MG63 (cell line): ENCODE measurements at regions not wholly inside any gene's neighbourhood (a gene's known extent, or its start where the extent isn't known, plus 50 kb on each side); places are given as distances from the start of the nearest gene placed in this dataset.

Source experiments
- DNase-seq: peaks from one replicate; pipeline ENCODE4 v3.0.0-alpha.2; 2020
- H3K27me3 ChIP-seq: fragments of 250-450 bp; sonication (Bioruptor Pico); 2 replicates; pipeline ENCODE4 v1.5.1; 2020; ENCODE audit warnings: mild to moderate bottlenecking, moderate library complexity
- H3K36me3 ChIP-seq: fragments of 250-450 bp; sonication (Bioruptor Pico); 2 replicates; pipeline ENCODE4 v1.5.1; 2020; ENCODE audit warnings: mild to moderate bottlenecking, moderate library complexity
- H3K4me3 ChIP-seq: fragments of 250-450 bp; sonication (Bioruptor Pico); 2 replicates; pipeline ENCODE4 v1.5.1; 2020; ENCODE audit warnings: mild to moderate bottlenecking, moderate library complexity
- H3K9me3 ChIP-seq: fragments of 250-450 bp; sonication (Bioruptor Pico); 2 replicates; pipeline ENCODE4 v1.5.1; 2020; ENCODE audit warnings: mild to moderate bottlenecking, moderate library complexity

DNA sequence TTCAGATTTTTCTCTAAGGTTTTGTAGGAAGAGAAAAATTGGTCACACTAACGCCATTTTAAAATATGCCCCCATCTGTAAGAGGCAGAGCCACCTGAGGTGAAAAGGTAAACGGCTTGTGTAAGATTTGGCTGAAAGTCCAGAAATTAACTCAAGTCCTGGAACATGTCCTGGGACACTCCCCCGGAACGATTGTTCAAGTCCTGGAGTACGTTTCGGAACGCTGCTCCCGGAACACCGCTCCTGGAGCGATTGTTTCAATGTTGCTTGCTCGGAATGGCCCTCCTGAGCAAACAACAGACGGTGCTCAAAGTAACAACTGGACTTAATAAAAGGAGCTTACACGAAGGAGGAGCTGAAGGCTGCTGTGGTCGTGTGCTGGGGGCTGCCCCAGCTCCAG lies 796.5 kb upstream of the SLIT2 start:
- no peak for DNase-seq

DNA sequence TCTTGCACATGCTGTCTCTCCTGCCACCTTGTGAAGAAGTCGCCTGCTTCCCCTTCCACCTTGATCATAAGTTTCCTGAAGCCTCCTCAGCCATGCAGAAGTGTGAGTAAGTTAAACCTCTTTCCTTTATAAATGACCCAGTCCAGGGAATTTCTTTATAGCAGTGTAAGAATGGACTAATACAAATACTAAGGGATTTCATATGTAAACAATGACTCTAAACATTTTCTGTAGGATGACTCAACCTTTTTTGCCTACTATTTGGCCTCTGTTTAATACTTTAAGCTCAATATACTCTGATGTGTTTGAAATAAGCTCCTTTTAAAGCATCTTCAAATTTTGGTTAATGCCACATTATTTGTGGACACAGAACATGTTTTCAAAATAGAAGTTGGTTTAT lies 813.5 kb upstream of the SLIT2 start:
- DNase-seq: no peak
- Histone ChIP-seq H3K36me3 (no peaks in the 10 kb centered on the region), H3K27me3 (no peaks in the 10 kb centered on the region), H3K9me3 (no peaks in the 10 kb centered on the region), H3K4me3 (no peak overlapping the region)

More for the DNA sequence above, 796.5 kb upstream of the SLIT2 start:
- no peaks in the 10 kb centered on the region for H3K9me3 ChIP-seq
- H3K36me3 ChIP-seq: no peaks in the 10 kb centered on the region
- no peak overlapping the region for H3K4me3 ChIP-seq
- H3K27me3 ChIP-seq: no peaks in the 10 kb centered on the region

DNA sequence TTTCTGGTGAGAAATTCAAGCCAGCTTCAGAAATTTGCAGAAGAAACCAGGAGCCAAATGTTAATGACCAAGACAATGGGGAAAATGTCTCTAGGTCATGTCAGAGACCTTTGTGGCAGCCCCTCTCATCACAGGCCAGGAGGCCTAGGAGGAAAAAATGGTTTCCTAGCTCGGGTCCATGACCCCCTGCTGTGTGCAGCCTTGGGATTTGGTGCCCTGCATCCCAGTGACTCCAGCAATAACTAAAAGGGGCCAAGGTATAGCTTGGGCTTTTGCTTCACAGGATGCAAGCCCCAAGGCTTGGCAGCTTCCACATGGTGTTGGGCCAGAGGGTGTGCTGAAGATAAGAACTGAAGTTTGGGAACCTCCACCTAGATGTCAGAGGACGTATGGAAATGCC lies 814.7 kb upstream of the SLIT2 start:
- Histone ChIP-seq H3K4me3 (no peak overlapping the region), H3K9me3 (no peaks in the 10 kb centered on the region), H3K27me3 (no peaks in the 10 kb centered on the region), H3K36me3 (no peaks in the 10 kb centered on the region)
- no peak for DNase-seq

DNA sequence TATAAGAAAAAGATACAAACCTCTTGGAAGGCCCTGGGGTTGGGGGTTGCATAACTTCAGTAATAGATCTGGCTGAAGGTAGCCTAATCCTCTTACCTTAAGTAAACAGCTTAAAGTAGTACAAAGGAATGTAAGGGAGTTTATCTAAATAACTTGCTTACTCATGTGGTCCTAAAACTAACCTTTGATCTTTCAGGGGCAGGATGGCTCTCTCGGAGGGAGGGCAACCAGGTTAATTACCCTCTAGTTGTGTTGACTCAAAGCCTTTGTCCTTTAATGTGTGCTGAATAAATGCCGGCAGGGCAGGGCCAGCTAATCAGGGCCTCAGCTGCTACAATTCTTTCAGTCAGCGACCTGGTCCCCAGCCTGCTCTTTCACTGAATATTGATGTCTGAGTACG lies 822.0 kb upstream of the SLIT2 start:
- no peaks in the 10 kb centered on the region for H3K9me3 ChIP-seq
- H3K4me3 ChIP-seq: no peak overlapping the region
- H3K36me3 ChIP-seq: no peaks in the 10 kb centered on the region
- no peaks in the 10 kb centered on the region for H3K27me3 ChIP-seq
- no peak for DNase-seq

DNA sequence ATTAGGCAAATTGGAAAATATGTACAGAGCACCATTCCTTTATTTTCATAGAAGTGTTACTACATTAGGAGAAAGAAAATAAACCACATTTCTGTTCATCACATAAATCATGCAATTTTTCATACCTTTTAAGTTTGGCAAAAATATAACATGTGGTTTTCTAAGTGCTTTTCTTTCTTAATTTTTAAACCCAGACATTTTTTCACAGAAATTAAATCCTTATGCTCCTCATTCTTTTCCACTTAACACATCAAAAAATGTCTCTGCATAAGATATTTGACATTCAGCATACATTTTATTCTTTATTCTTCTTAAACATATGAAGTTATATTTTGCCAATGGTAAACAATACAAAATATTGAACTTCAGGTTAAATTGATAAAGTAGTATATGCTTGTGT lies 826.6 kb upstream of the SLIT2 start:
- Histone ChIP-seq H3K9me3 (no peaks in the 10 kb centered on the region), H3K4me3 (no peak overlapping the region), H3K27me3 (no peaks in the 10 kb centered on the region), H3K36me3 (no peaks in the 10 kb centered on the region)
- no peak for DNase-seq

DNA sequence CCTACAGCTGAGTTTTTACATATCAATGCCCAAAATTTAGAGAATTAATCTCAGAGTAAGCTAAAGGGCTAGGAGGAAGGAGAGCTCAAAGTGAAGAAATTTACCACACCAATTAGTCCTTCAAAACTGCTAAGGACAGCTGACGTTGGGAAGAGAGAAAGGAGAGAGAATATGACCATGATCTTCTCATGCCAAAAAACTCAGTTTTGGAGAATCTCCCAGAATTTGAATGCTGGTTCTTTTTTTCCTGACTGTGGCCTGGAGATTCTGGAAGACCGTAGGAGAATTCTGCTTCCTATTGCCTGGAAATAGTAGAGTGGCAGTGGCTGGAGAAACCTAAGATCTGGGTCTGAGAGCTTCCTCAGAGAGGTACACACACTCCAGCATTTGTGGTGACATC lies 834.4 kb upstream of the SLIT2 start:
- Histone ChIP-seq H3K27me3 (no peaks in the 10 kb centered on the region), H3K36me3 (no peaks in the 10 kb centered on the region), H3K4me3 (no peak overlapping the region), H3K9me3 (no peaks in the 10 kb centered on the region)
- DNase-seq: no peak

DNA sequence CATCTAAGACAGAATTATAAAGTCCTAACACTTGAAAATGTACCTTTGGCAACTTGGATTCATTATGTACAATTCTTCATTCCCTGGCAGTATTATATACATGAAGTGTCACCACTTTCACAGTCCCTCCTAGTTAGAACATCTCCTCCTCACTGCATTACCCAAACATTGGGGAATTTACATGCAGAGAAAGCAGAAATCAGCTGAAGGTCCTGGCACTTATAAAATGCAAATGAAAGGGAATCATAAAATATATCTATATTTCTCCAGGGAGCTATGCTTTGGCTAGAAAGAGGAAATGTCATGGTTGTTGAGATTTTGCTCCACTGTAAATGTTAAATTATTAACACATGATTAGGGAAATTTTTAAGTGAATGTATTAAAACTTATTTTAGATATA lies 835.6 kb upstream of the SLIT2 start:
- no peaks in the 10 kb centered on the region for H3K9me3 ChIP-seq
- H3K4me3 ChIP-seq: no peak overlapping the region
- H3K36me3 ChIP-seq: no peaks in the 10 kb centered on the region
- no peak for DNase-seq
- no peaks in the 10 kb centered on the region for H3K27me3 ChIP-seq

DNA sequence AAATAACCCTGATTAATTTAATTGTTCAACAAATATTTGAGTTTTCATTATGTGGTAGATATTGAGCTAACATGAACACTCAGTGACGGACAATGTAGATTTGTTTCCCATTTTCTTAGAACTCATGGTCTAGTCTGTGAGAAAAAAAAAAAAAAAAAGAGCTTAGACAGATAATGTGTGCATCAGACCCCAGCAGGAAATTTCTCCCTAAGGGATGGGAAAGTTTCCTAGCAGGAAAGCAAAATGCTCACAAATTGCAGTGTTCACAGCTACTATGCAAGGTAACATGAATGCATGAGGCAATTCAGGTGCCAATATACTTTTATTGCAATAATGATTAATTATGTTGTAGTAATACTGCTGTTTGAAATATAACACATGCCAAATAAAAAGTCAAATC lies 843.2 kb upstream of the SLIT2 start:
- Histone ChIP-seq H3K9me3 (no peaks in the 10 kb centered on the region), H3K4me3 (no peak overlapping the region), H3K36me3 (no peaks in the 10 kb centered on the region), H3K27me3 (no peaks in the 10 kb centered on the region)
- no peak for DNase-seq

DNA sequence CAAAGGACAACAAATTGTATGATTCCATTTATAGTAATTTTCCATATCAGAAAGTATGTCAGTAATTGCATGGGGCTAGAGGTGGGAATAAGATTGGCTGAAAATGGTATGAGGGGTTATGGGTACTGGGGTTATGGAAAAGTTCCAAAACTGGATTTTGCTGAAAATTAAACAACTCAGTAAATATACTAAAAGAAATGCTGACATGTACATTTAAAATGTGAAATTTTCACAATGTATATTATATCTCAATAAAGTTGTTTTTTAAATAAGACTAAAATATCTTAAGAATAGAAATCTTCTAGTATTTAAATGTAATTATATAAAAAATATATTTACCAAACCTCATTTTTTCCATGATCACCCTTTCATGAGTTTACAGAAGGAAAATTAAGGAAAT lies 844.9 kb upstream of the SLIT2 start:
- no peaks in the 10 kb centered on the region for H3K27me3 ChIP-seq

DNA sequence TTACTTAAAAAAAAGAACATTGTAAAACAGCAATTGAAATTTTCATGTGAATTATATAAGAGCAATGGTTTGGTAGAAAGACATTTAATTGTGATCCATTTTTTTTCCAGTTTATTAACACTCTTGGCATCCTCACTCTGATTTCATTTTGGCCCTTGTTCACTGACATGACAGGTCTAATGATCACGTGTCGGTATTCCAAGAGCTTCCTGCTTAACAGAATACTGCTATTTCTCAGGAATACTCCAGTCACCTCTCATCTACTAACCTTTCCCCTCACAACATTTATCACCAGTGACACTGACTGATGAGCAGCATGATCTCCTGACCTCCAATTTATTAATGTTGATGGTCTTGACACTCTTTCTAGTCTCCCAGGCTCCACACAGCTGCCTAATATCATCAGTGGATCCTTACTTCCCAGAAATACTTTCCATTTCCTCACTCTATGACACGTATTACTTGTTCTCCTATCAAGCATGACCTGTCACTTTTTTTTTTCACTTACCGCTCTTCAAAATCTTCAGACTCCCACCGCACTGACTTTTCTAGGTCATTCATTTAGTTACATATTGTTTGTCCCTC lies 847.8 kb upstream of the SLIT2 start:
- Histone ChIP-seq H3K36me3 (no peaks in the 10 kb centered on the region), H3K27me3 (no peaks in the 10 kb centered on the region), H3K9me3 (no peaks in the 10 kb centered on the region), H3K4me3 (no peak overlapping the region)
- no peak for DNase-seq

More for the DNA sequence above, 844.9 kb upstream of the SLIT2 start:
- DNase-seq: no peak
- Histone ChIP-seq H3K9me3 (no peaks in the 10 kb centered on the region), H3K36me3 (no peaks in the 10 kb centered on the region), H3K4me3 (no peak overlapping the region)

DNA sequence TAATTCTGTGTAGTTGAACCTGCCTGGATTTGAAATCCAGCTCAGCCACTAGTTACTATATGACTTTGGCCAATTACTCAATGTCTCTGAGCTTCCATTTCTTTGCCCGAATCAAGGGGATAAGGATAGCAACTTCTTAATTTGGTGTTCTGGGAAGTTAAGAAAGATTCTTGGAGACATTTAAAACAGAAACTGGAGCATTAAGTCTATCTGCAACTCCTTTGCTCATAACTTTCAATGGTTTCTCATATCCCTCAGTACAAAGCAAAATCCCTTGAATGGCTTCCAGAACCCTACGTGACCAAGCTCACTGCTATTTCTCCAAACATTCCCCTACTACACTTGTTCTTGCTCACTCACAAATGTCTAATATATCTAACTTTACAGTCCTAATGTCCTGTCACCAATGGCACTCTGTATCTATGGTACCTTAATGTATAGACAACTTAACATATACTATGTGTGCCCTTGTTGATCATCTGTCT lies 849.1 kb upstream of the SLIT2 start:
- Histone ChIP-seq H3K36me3 (no peaks in the 10 kb centered on the region), H3K4me3 (no peak overlapping the region), H3K27me3 (no peaks in the 10 kb centered on the region), H3K9me3 (no peaks in the 10 kb centered on the region)
- DNase-seq: no peak

DNA sequence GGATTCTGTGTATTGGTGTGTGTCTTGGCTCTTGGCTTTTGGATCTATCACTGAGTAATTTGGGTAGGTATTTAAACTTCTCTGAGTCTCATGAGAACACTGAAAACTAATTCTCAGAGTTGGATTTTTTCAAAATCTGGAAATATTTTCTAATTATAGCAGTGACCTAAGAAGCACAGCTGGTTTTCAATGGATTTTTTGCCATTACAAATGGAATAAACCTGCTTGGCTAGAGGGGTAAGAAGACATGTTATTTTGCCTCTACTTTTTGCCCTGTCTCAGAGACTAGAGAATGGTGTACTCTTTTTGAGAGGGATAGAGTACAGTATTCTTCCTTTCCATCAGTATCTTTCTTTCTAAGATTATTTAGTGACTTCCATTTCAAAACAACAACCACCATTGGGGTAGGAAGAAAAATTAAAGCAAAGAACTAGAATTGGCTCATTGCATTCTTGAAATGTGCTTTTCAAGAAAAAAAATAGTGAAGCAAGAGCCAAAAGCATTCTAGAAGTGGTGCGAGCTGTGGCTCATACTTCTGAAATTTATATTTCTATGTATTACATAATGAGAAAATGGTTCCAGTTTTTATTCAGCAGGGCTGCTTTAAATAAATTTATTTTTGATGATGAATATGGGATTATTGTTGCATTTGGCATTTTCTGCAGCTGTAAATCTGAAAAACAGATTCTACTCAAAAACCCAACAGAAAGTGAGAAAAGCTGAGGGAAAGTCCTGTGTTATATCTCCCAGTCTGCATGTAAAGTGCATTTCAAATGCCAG lies 850.2 kb upstream of the SLIT2 start:
- Histone ChIP-seq H3K9me3 (no peaks in the 10 kb centered on the region), H3K36me3 (no peaks in the 10 kb centered on the region), H3K27me3 (no peaks in the 10 kb centered on the region), H3K4me3 (no peak overlapping the region)
- no peak for DNase-seq

DNA sequence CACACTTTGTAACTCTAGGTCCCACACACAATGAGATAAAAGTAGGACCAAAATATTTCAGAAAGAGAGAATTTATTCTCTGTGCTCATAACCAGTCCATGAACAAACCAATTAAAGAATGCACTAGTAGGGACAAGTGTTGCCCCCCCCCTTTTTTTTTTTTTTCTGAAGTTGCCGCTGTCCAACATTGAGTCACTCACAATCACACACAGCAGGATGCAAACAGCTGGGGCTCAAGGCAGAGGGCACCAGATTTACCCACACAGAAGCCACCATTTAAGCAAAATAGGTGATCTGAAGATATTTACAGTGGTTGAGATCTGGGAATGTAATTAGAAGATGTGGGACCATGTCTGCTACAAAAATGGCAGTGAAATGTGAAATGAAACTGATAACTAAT lies 850.9 kb upstream of the SLIT2 start:
- no peak for DNase-seq
- no peaks in the 10 kb centered on the region for H3K27me3 ChIP-seq
- H3K4me3 ChIP-seq: no peak overlapping the region

DNA sequence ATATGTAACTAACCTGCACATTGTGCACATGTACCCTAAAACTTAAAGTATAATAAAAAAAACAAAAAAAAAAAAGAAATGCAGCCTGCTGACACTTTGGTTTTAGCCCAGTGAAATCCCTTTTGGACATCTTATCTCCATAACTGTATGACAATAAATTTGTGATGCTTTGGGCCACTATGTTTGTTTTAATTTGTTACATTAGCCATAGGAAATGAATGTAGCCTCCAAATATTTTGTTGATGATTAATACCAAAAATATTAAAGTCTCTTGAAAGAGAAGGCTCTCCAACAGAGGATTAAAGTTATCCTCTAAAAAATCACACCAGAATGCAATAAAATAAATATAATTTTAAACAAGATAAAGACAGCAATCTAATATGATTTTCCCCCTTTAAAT lies 852.7 kb upstream of the SLIT2 start:
- Histone ChIP-seq H3K4me3 (no peak overlapping the region), H3K9me3 (no peaks in the 10 kb centered on the region), H3K36me3 (no peaks in the 10 kb centered on the region), H3K27me3 (no peaks in the 10 kb centered on the region)
- no peak for DNase-seq

More for the DNA sequence above, 850.9 kb upstream of the SLIT2 start:
- Histone ChIP-seq H3K9me3 (no peaks in the 10 kb centered on the region), H3K36me3 (no peaks in the 10 kb centered on the region)

DNA sequence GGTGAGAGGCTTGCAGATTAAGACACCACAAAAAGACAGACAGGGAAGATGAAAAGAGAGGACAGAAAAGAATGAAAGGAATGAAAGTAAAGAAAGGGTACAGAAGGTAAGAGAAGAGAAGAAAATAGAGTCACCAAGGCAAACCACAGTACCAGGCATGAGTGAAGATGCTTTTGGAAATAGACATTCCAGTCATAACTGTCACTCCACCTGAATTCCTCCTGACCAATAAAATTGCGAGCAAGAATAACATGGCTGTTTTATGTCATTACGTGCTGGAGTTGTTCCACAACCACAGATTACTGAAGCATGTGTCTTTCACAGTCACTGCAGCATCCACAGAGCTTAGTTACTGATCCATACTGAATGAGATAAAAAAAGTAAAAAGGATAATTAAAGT lies 864.9 kb upstream of the SLIT2 start:
- DNase-seq: no peak
- Histone ChIP-seq H3K4me3 (no peak overlapping the region), H3K9me3 (no peaks in the 10 kb centered on the region), H3K36me3 (no peaks in the 10 kb centered on the region), H3K27me3 (no peaks in the 10 kb centered on the region)

DNA sequence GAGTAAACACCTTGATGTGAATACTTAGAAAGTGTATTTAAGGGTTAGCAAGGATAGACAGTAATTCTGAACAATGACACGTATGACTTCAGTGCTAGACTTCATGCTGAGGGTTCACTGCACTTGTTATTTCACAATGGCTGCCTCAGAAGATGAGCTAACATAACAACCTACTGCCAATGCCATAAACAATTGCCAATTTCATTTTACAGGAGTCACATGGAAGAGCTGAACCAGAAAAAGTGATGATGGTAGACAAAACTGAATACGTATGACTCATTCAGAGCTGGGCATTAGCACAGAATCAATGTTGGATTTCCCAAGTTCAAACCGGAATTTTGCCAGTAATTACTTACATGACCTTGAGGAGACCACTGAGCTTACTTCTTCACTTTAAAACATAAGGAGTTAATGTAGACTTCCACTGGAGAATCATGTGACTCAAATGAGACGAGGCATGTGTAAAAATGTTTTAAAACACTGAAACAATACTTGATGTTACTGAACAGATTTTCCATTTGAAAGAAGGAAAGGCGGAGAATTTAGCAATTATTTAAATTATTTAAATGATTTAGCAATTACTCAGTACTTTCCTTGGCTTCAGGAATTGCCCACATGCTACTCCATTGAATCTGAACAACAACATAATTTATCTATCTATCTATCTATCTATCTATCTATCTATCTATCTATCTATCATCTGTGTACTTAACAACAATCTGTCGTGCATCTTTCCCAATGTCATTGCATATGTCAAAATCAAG lies 868.5 kb upstream of the SLIT2 start:
- Histone ChIP-seq H3K27me3 (no peaks in the 10 kb centered on the region), H3K4me3 (no peak overlapping the region), H3K9me3 (no peaks in the 10 kb centered on the region), H3K36me3 (no peaks in the 10 kb centered on the region)
- peak; percentile 23 for DNase-seq

DNA sequence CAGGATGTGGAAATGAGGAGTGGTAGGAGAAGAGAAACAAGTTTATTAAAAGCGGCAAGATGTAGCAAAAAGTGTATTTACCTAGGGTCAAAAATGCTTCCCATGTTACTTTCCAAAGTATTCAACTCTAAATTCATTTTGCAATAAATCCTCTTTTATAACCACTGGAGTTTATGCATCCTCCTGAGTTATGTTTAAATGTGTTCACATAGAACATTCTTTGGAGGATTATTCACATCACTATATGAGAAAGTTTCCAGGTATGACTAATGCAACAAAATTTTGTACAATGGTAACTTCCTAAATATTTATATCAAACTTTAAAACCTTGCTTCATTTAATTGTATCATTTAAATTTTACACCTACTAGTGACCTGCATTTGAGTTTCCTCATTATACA lies 870.6 kb upstream of the SLIT2 start:
- no peak overlapping the region for H3K4me3 ChIP-seq
- no peaks in the 10 kb centered on the region for H3K27me3 ChIP-seq
- no peaks in the 10 kb centered on the region for H3K9me3 ChIP-seq
- DNase-seq: no peak
- H3K36me3 ChIP-seq: no peaks in the 10 kb centered on the region

DNA sequence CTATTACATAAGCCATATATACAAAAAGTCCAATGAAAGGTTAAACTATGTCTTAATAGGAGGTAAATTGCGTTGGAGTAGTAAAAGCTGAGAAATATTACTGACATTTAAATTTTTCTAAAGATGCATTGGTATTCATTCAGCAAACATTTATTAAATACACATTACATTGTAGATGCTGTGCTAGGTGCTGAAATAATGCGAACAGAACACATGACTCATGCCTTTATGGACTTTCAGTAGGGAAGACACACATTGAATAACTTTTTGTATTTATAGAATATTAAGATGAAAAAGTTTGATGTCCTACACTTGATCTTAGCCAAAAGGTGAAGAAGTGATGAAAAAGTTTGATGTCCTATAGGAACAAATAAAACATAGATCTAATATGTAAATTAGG lies 871.1 kb upstream of the SLIT2 start:
- Histone ChIP-seq H3K27me3 (no peaks in the 10 kb centered on the region), H3K36me3 (no peaks in the 10 kb centered on the region), H3K4me3 (no peak overlapping the region), H3K9me3 (no peaks in the 10 kb centered on the region)
- DNase-seq: no peak
